CD4-positive, alpha-beta T cell treated with Interleukin-21 for 1 hour (primary cell): ENCODE measurements at regions not wholly inside any gene's neighbourhood (a gene's known extent, or its start where the extent isn't known, plus 50 kb on each side); places are given as distances from the start of the nearest gene placed in this dataset.
"Not testable (repeated sequence)": the region's sequence is repeated elsewhere in the genome, so short reads cannot be mapped to it uniquely, and the experiment has no call there.

ENCODE experiments used
- DNase-seq: peaks from one replicate; pipeline ENCODE4 v3.0.0-alpha.2; 2020

- no peak for DNase-seq
Measured at GRCh38 chr4:111441687-111442086, 703.6 kb upstream of the FAM241A start.

- DNase-seq = not testable (repeated sequence)
Measured at GRCh38 chr4:111444836-111445235, 700.4 kb upstream of the FAM241A start.

- no peak for DNase-seq
Measured at GRCh38 chr4:111449657-111450056, 695.6 kb upstream of the FAM241A start.

- DNase-seq = no peak
Measured at GRCh38 chr4:111450867-111451266, 694.4 kb upstream of the FAM241A start.

GRCh38 chr4:111453216-111453615 is 692.0 kb upstream of the FAM241A start:
- no peak for DNase-seq

- DNase-seq = no peak
Measured at GRCh38 chr4:111454961-111455360, 690.3 kb upstream of the FAM241A start.

- DNase-seq = no peak
Measured at GRCh38 chr4:111464251-111465045, 680.8 kb upstream of the FAM241A start.

- DNase-seq = no peak
Measured at GRCh38 chr4:111466811-111467604, 678.2 kb upstream of the FAM241A start.

GRCh38 chr4:111475001-111475400 is 670.3 kb upstream of the FAM241A start:
- DNase-seq = no peak

GRCh38 chr4:111475666-111476065 is 669.6 kb upstream of the FAM241A start:
- DNase-seq = no peak

GRCh38 chr4:111480510-111480909 is 664.7 kb upstream of the FAM241A start:
- no peak for DNase-seq

- no peak for DNase-seq
Measured at GRCh38 chr4:111483375-111484169, 661.7 kb upstream of the FAM241A start.

- DNase-seq = no peak
Measured at GRCh38 chr4:111492496-111492895, 652.8 kb upstream of the FAM241A start.

- no peak for DNase-seq
Measured at GRCh38 chr4:111494471-111494870, 650.8 kb upstream of the FAM241A start.

- DNase-seq = no peak
Measured at GRCh38 chr4:111494971-111495370, 650.3 kb upstream of the FAM241A start.

- DNase-seq = no peak
Measured at GRCh38 chr4:111499291-111499690, 646.0 kb upstream of the FAM241A start.

- no peak for DNase-seq
Measured at GRCh38 chr4:111499706-111500105, 645.5 kb upstream of the FAM241A start.

GRCh38 chr4:111500858-111501257 is 644.4 kb upstream of the FAM241A start:
- no peak for DNase-seq

GRCh38 chr4:111501946-111502345 is 643.3 kb upstream of the FAM241A start:
- DNase-seq = no peak

- DNase-seq = no peak
Measured at GRCh38 chr4:111502626-111503025, 642.6 kb upstream of the FAM241A start.

GRCh38 chr4:111506706-111507105 is 638.5 kb upstream of the FAM241A start:
- DNase-seq = no peak

- DNase-seq = no peak
Measured at GRCh38 chr4:111510535-111510934, 634.7 kb upstream of the FAM241A start.

GRCh38 chr4:111512081-111512783 is 633.0 kb upstream of the FAM241A start:
- no peak for DNase-seq
